Activated CD4-positive, alpha-beta memory T cell treated with anti-CD3 and anti-CD28 coated beads, Interleukin-2, amount 10 ng/mL, durations not matched to agents 7 days and 5 days (primary cell): ENCODE measurements at regions not wholly inside any gene's neighbourhood (a gene's known extent, or its start where the extent isn't known, plus 50 kb on each side); places are given as distances from the start of the nearest gene placed in this dataset.
A peak's percentile ranks its signal among the peaks of the same experiment; 100 is the strongest.

ENCODE experiments used
- CTCF ChIA-PET: fragments of 350-600 bp; sonication (Branson Sonifier 250); formaldehyde crosslinking; loops from one replicate; lab custom pipeline; 2021; ENCODE audit warnings: antibody characterized with exemption, inconsistent platforms; lab: Charles Lee
- POLR2A ChIA-PET: fragments of 350-600 bp; sonication (Branson Sonifier 250); formaldehyde crosslinking; loops from one replicate; lab custom pipeline; 2021; ENCODE audit warnings: antibody characterized with exemption; lab: Charles Lee
- DNase-seq: peaks from one replicate; pipeline ENCODE4 v3.0.0-alpha.2; 2020
- H3K27ac Mint-ChIP-seq: one replicate; pipeline ENCODE4 v1.8.0; 2021; ENCODE audit warnings: mild to moderate bottlenecking, mixed read lengths
- H3K27me3 Mint-ChIP-seq: one replicate; pipeline ENCODE4 v1.8.0; 2021; ENCODE audit warnings: mixed read lengths
- H3K36me3 Mint-ChIP-seq: one replicate; pipeline ENCODE4 v1.8.0; 2021; ENCODE audit warnings: low read depth, mixed read lengths
- H3K4me1 Mint-ChIP-seq: one replicate; pipeline ENCODE4 v1.8.0; 2021; ENCODE audit warnings: mixed read lengths
- H3K4me3 Mint-ChIP-seq: one replicate; pipeline ENCODE4 v1.8.0; 2021; ENCODE audit warnings: mild to moderate bottlenecking, mixed read lengths
- H3K9me3 Mint-ChIP-seq: one replicate; pipeline ENCODE4 v1.8.0; 2021; ENCODE audit warnings: mixed read lengths

- Mint-ChIP-seq H3K27ac (no peak overlapping the region), H3K36me3 (peaks cover 8% of the 10 kb centered on the region), H3K27me3 (no peaks in the 10 kb centered on the region), H3K4me3 (no peak overlapping the region), H3K9me3 (peaks cover 12% of the 10 kb centered on the region), H3K4me1 (no peaks in the 10 kb centered on the region)
- CTCF ChIA-PET = no interaction called here
- DNase-seq = no peak
- POLR2A ChIA-PET = no interaction called here
Observed at GRCh38 chr5:87054821-87055220, 212.9 kb upstream of the RASA1 start.

DNA sequence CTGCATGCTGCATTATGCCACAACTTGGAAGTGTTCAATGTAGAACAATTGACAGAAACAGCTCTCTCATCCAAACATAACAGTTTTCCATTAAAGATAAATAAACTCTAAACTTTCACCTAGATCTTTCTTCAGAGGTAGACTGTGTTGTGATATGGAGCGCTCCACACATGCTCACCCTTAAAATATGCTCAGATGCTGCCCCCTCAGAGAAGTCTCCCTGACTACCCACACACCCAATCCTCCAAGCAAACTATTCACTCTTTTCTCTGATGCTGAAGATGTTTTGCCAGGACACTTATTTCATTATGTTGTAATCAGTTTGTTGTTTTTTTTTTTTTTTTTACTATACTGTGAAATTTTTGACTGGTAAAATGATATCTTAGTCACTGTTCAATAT, 206.6 kb upstream of the RASA1 start:
- DNase-seq = no peak
- ChIA-PET POLR2A (no interaction called here), CTCF (no interaction called here)
- Mint-ChIP-seq H3K4me3 (no peak overlapping the region), H3K4me1 (no peaks in the 10 kb centered on the region), H3K27ac (no peak overlapping the region), H3K27me3 (no peaks in the 10 kb centered on the region), H3K9me3 (peaks cover 8% of the 10 kb centered on the region), H3K36me3 (no peaks in the 10 kb centered on the region)

GRCh38 chr5:87069311-87069710, 198.4 kb upstream of the RASA1 start:
- no peak overlapping the region for H3K27ac Mint-ChIP-seq
- POLR2A ChIA-PET = no interaction called here
- DNase-seq = no peak
- CTCF ChIA-PET = no interaction called here
- peaks cover 3% of the 10 kb centered on the region for H3K36me3 Mint-ChIP-seq
- no peak overlapping the region for H3K4me3 Mint-ChIP-seq
- H3K4me1 Mint-ChIP-seq = peaks cover 12% of the 10 kb centered on the region
- no peaks in the 10 kb centered on the region for H3K9me3 Mint-ChIP-seq
- H3K27me3 Mint-ChIP-seq = no peaks in the 10 kb centered on the region

GRCh38 chr5:87069974-87070608, 197.6 kb upstream of the RASA1 start:
- no peaks in the 10 kb centered on the region for H3K9me3 Mint-ChIP-seq
- no peak overlapping the region for H3K27ac Mint-ChIP-seq
- peaks cover 20% of the 10 kb centered on the region for H3K4me1 Mint-ChIP-seq
- peaks cover 3% of the 10 kb centered on the region for H3K36me3 Mint-ChIP-seq
- ChIA-PET CTCF (interaction anchor here (1.4 kb wide), 1 partner anchor 330 kb away, joined by 6 read pairs; no protein-coding TSS in a partner anchor), POLR2A (interaction anchor here (0.9 kb wide), 1 partner anchor 11 kb away, joined by 3 read pairs; no protein-coding TSS in a partner anchor)
- no peaks in the 10 kb centered on the region for H3K27me3 Mint-ChIP-seq
- DNase-seq = no peak
- no peak overlapping the region for H3K4me3 Mint-ChIP-seq

DNA sequence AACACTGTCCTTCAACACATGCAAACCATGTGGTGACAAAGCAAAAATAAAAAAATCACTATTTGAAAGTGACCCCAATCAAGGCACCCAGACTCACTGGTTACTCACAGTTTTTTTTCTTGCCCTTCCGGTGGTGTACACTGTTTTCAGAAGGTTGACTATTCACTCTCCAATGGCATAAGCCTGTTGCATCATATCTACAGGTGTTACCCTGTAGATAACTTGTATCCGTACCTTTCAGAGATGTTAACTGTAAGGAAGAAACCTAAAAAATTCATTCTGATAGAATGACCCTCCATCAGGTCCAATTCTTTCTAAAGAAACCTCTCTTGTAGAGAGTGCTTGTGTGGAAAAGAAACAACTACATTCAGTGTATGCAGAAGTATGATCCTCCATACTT, 193.6 kb upstream of the RASA1 start:
- DNase-seq = no peak
- no peak overlapping the region for H3K4me3 Mint-ChIP-seq
- H3K4me1 Mint-ChIP-seq = peaks cover 40% of the 10 kb centered on the region
- H3K27me3 Mint-ChIP-seq = no peaks in the 10 kb centered on the region
- no peaks in the 10 kb centered on the region for H3K9me3 Mint-ChIP-seq
- peaks cover 6% of the 10 kb centered on the region for H3K36me3 Mint-ChIP-seq
- peak overlapping the region; percentile 91 for H3K27ac Mint-ChIP-seq
- CTCF ChIA-PET = no interaction called here
- POLR2A ChIA-PET = interaction anchor here (1.0 to 1.9 kb wide), 4 partner anchors 10 to 338 kb away, joined by 3 to 7 read pairs (median 4); partner anchors contain the start of gene CCNH

GRCh38 chr5:87074934-87075541, 192.6 kb upstream of the RASA1 start:
- Mint-ChIP-seq H3K27me3 (no peaks in the 10 kb centered on the region), H3K27ac (peak overlapping the region; percentile 91), H3K4me3 (peak overlapping the region; percentile 0), H3K4me1 (peaks cover 42% of the 10 kb centered on the region), H3K9me3 (no peaks in the 10 kb centered on the region), H3K36me3 (peaks cover 6% of the 10 kb centered on the region)
- ChIA-PET CTCF (interaction anchor here (0.8 kb wide), 1 partner anchor 106 kb away, joined by 3 read pairs; no protein-coding TSS in a partner anchor), POLR2A (interaction anchor here (1.0 to 1.9 kb wide), 5 partner anchors 11 to 337 kb away, joined by 3 to 12 read pairs (median 4); partner anchors contain the start of gene CCNH)
- peak; percentile 64 for DNase-seq

DNA sequence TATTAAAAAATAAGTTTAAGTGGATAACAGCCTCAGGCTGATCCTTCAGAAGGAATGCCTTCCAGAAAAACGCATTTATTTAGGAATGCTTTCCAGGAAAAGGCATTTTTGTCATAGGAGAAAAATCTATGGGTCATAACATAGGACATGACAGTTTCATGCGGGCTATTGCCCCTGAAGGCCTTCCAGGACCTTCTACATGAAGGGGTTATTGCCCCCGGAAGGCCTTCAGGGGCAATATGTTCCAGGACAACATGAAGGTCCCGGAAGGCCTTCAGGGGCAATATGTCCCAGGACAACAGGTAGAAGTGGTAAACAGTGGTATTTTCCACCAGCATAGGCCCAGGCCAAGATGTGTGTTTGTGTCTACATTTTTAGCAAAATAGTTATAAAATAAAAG, 191.3 kb upstream of the RASA1 start:
- Mint-ChIP-seq H3K4me3 (no peak overlapping the region), H3K9me3 (no peaks in the 10 kb centered on the region), H3K36me3 (peaks cover 6% of the 10 kb centered on the region), H3K27me3 (no peaks in the 10 kb centered on the region), H3K27ac (no peak overlapping the region), H3K4me1 (peaks cover 51% of the 10 kb centered on the region)
- no peak for DNase-seq
- POLR2A ChIA-PET = no interaction called here
- CTCF ChIA-PET = no interaction called here

- Mint-ChIP-seq H3K36me3 (peaks cover 6% of the 10 kb centered on the region), H3K9me3 (no peaks in the 10 kb centered on the region), H3K27ac (no peak overlapping the region), H3K4me1 (peaks cover 57% of the 10 kb centered on the region), H3K4me3 (no peak overlapping the region), H3K27me3 (no peaks in the 10 kb centered on the region)
- POLR2A ChIA-PET = no interaction called here
- no peak for DNase-seq
- CTCF ChIA-PET = no interaction called here
Observed at GRCh38 chr5:87076931-87077330, 190.8 kb upstream of the RASA1 start.

GRCh38 chr5:87079219-87079618, 188.5 kb upstream of the RASA1 start:
- Mint-ChIP-seq H3K9me3 (peaks cover 8% of the 10 kb centered on the region), H3K27ac (no peak overlapping the region), H3K4me1 (peaks cover 67% of the 10 kb centered on the region), H3K36me3 (peaks cover 12% of the 10 kb centered on the region), H3K4me3 (no peak overlapping the region), H3K27me3 (no peaks in the 10 kb centered on the region)
- POLR2A ChIA-PET = interaction anchor here (0.9 kb wide), 1 partner anchor 38 kb away, joined by 3 read pairs; no protein-coding TSS in a partner anchor
- CTCF ChIA-PET = no interaction called here
- DNase-seq = peak; percentile 21

- H3K27me3 Mint-ChIP-seq = no peaks in the 10 kb centered on the region
- peaks cover 17% of the 10 kb centered on the region for H3K9me3 Mint-ChIP-seq
- peak overlapping the region; percentile 35 for H3K4me3 Mint-ChIP-seq
- POLR2A ChIA-PET = interaction anchor here (0.8 to 1.1 kb wide), 3 partner anchors 11 to 41 kb away, joined by 3 to 7 read pairs (median 3); no protein-coding TSS in a partner anchor
- peak overlapping the region; percentile 84 for H3K27ac Mint-ChIP-seq
- CTCF ChIA-PET = no interaction called here
- peaks cover 20% of the 10 kb centered on the region for H3K36me3 Mint-ChIP-seq
- no peak for DNase-seq
- peaks cover 50% of the 10 kb centered on the region for H3K4me1 Mint-ChIP-seq
Observed at GRCh38 chr5:87081016-87081415, 186.7 kb upstream of the RASA1 start.

- POLR2A ChIA-PET = interaction anchor here (0.8 to 1.3 kb wide), 4 partner anchors 12 to 50 kb away, joined by 3 to 7 read pairs (median 3); no protein-coding TSS in a partner anchor
Observed at GRCh38 chr5:87081511-87082372, 185.9 kb upstream of the RASA1 start.

GRCh38 chr5:87094347-87094746, 173.3 kb upstream of the RASA1 start:
- no peak overlapping the region for H3K27ac Mint-ChIP-seq

More at GRCh38 chr5:87081511-87082372, 185.9 kb upstream of the RASA1 start:
- peak overlapping the region; percentile 84 for H3K27ac Mint-ChIP-seq
- H3K9me3 Mint-ChIP-seq = peaks cover 17% of the 10 kb centered on the region
- CTCF ChIA-PET = no interaction called here
- peak; percentile 69 for DNase-seq
- H3K4me1 Mint-ChIP-seq = peaks cover 47% of the 10 kb centered on the region
- peaks cover 20% of the 10 kb centered on the region for H3K36me3 Mint-ChIP-seq
- H3K4me3 Mint-ChIP-seq = peak overlapping the region; percentile 35
- H3K27me3 Mint-ChIP-seq = no peaks in the 10 kb centered on the region

DNA sequence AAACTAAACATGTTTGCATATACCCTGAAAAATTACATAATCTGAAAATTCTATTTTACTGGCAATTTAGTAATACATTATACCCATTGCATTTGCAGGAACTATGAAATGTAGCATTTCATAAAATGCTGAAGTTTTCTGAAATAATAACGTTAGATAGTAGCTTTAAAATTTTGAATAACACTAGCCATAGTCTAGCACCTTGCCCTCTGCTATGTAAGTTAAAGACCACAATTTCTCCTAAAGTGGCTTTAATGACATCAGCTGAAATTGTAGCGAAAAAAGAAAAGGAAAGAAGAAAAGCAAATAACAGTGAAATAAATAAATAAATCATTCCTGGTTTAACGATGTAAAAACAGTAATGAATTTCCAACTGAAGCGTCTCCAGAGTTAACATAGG, 172.8 kb upstream of the RASA1 start:
- CTCF ChIA-PET = no interaction called here
- DNase-seq = no peak
- no peaks in the 10 kb centered on the region for H3K36me3 Mint-ChIP-seq
- H3K27me3 Mint-ChIP-seq = peaks cover 12% of the 10 kb centered on the region
- no peak overlapping the region for H3K27ac Mint-ChIP-seq
- H3K4me3 Mint-ChIP-seq = no peak overlapping the region
- peaks cover 6% of the 10 kb centered on the region for H3K4me1 Mint-ChIP-seq
- POLR2A ChIA-PET = no interaction called here
- peaks cover 4% of the 10 kb centered on the region for H3K9me3 Mint-ChIP-seq

More at GRCh38 chr5:87094347-87094746, 173.3 kb upstream of the RASA1 start:
- no peak for DNase-seq
- peaks cover 3% of the 10 kb centered on the region for H3K36me3 Mint-ChIP-seq
- H3K4me1 Mint-ChIP-seq = peaks cover 6% of the 10 kb centered on the region
- ChIA-PET POLR2A (no interaction called here), CTCF (no interaction called here)
- H3K4me3 Mint-ChIP-seq = no peak overlapping the region
- peaks cover 7% of the 10 kb centered on the region for H3K9me3 Mint-ChIP-seq
- peaks cover 12% of the 10 kb centered on the region for H3K27me3 Mint-ChIP-seq
